Esophagus muscularis mucosa (tissue), 4 donors: ENCODE measurements at regions not wholly inside any gene's neighbourhood (a gene's known extent, or its start where the extent isn't known, plus 50 kb on each side); places are given as distances from the start of the nearest gene placed in this dataset.

Experiments used
- DNase-seq: peaks from one replicate; pipeline ENCODE4 v3.0.0-alpha.2; 2017; ENCODE audit errors: extremely low spot score
- H3K27ac ChIP-seq, 4 donors: fragments of 200-600 bp; sonication (generic); replicated peaks in 1 of 4; 1 replicate in 3 of 4; 2 replicates in 1 of 4; pipeline ENCODE4 v1.5.1; 2016 to 2019; ENCODE audit warnings: mild to moderate bottlenecking in 1 of 4
- H3K27me3 ChIP-seq, 4 donors: fragments of 200-600 bp; sonication (generic); one replicate each; pipeline versions ENCODE4 v1.5.1 to v1.6.0; 2016 to 2019
- H3K36me3 ChIP-seq, 4 donors: fragments of 200-600 bp; sonication (generic); one replicate each; pipeline ENCODE4 v1.5.1; 2016 to 2019
- H3K4me1 ChIP-seq, 4 donors: fragments of 200-600 bp; sonication (generic); one replicate each; pipeline ENCODE4 v1.5.1; 2016 to 2019
- H3K4me3 ChIP-seq, 4 donors: fragments of 200-600 bp; sonication (generic); 1 replicate in 2 of 4; 2 replicates in 2 of 4; pipeline ENCODE4 v1.5.1; 2016 to 2019; ENCODE audit warnings: mild to moderate bottlenecking in 4 of 4, moderate library complexity in 1 of 4
- H3K9me3 ChIP-seq, 4 donors: fragments of 200-600 bp; sonication (generic); 1 replicate in 3 of 4; 2 replicates in 1 of 4; pipeline ENCODE4 v1.5.1; 2016 to 2019
- CTCF ChIP-seq, 3 experiments: fragments of 200-600 bp in 2 of 3; fragments of 450-650 bp in 1 of 3; sonication (generic) in 2 of 3; IDR thresholded peaks; one replicate each; pipeline ENCODE4 v1.5.1; 2017 to 2019; ENCODE audit warnings: antibody characterized with exemption in 3 of 3, mild to moderate bottlenecking in 2 of 3, moderate library complexity in 1 of 3
- EP300 ChIP-seq: sonication (generic); formaldehyde crosslinking; IDR thresholded peaks from one replicate; pipeline ENCODE4 v1.6.1; 2017; ENCODE audit warnings: antibody characterized with exemption
- POLR2A ChIP-seq: fragments of 450-650 bp; IDR thresholded peaks from one replicate; pipeline ENCODE4 v1.6.1; 2017; ENCODE audit warnings: antibody characterized with exemption, moderate library complexity, mild to moderate bottlenecking, low read depth
- POLR2AphosphoS5 ChIP-seq, 2 donors: sonication (generic); formaldehyde crosslinking; IDR thresholded peaks; one replicate each; pipeline ENCODE4 v1.6.1; 2017; ENCODE audit warnings: antibody characterized with exemption in 2 of 2
- WGBS: methylation state at CpG from one replicate; pipeline ENCODE4 v1.1.5; 2018; 5-methylcytosine and 5-hydroxymethylcytosine counted together
- intact Hi-C: fragments of 100-400 bp; cut with DNase I; formaldehyde crosslinking; loops from one replicate; pipeline ENCODE4 v1.15.1; 2023

GRCh38 chr13:37360556-37360955 lies 238.0 kb downstream of the POSTN start:
- Histone ChIP-seq H3K36me3 (no peaks in the 10 kb centered on the region), H3K27me3 (no peaks in the 10 kb centered on the region), H3K9me3 (no peaks in the 10 kb centered on the region), H3K4me3 (no peak overlapping the region), H3K27ac (no peak overlapping the region), H3K4me1 (no peaks in the 10 kb centered on the region)
- TF ChIP-seq POLR2AphosphoS5 (IDR thresholded peaks at IDR 0.05) (no peak), EP300 (no peak), CTCF (IDR thresholded peaks at IDR 0.05) (no peak), POLR2A (no peak)
- DNase-seq = no peak
- intact Hi-C loops = no loop called here
- 54% methylated on average over 2 of the region's 2 CpGs for WGBS

- Histone ChIP-seq H3K4me1 (no peaks in the 10 kb centered on the region), H3K36me3 (no peaks in the 10 kb centered on the region), H3K4me3 (no peak overlapping the region), H3K27me3 (no peaks in the 10 kb centered on the region), H3K9me3 (no peaks in the 10 kb centered on the region), H3K27ac (no peak overlapping the region)
- no peak for TF ChIP-seq CTCF (IDR thresholded peaks at IDR 0.05)
- TF ChIP-seq POLR2AphosphoS5 (IDR thresholded peaks at IDR 0.05) = no peak
- intact Hi-C loops = no loop called here
- DNase-seq = no peak
- 78% methylated on average over 1 of the region's 1 CpG for WGBS
Measured at GRCh38 chr13:37357548-37357947, 241.0 kb downstream of the POSTN start.

GRCh38 chr13:37353911-37354310 lies 244.7 kb downstream of the POSTN start:
- Histone ChIP-seq H3K9me3 (no peaks in the 10 kb centered on the region), H3K4me3 (no peak overlapping the region), H3K4me1 (no peaks in the 10 kb centered on the region), H3K36me3 (no peaks in the 10 kb centered on the region), H3K27me3 (no peaks in the 10 kb centered on the region), H3K27ac (no peak overlapping the region)
- WGBS = 90% methylated on average over 4 of the region's 4 CpGs
- intact Hi-C loops = no loop called here
- TF ChIP-seq POLR2A (no peak), CTCF (IDR thresholded peaks at IDR 0.05) (no peak), POLR2AphosphoS5 (IDR thresholded peaks at IDR 0.05) (no peak), EP300 (no peak)
- no peak for DNase-seq

- Histone ChIP-seq H3K27me3 (no peaks in the 10 kb centered on the region), H3K4me3 (no peak overlapping the region), H3K36me3 (no peaks in the 10 kb centered on the region), H3K4me1 (no peaks in the 10 kb centered on the region), H3K9me3 (no peaks in the 10 kb centered on the region), H3K27ac (no peak overlapping the region)
- intact Hi-C loops = no loop called here
- no peak for TF ChIP-seq EP300
- no peak for TF ChIP-seq POLR2AphosphoS5 (IDR thresholded peaks at IDR 0.05)
- no peak for TF ChIP-seq CTCF (IDR thresholded peaks at IDR 0.05)
- TF ChIP-seq POLR2A = no peak
- WGBS = 83% methylated on average over 2 of the region's 2 CpGs
- DNase-seq = no peak
Measured at GRCh38 chr13:37351211-37351610, 245.7 kb upstream of the CSNK1A1L start.

- no peak for TF ChIP-seq POLR2AphosphoS5 (IDR thresholded peaks at IDR 0.05)
- no peak for TF ChIP-seq POLR2A
- TF ChIP-seq CTCF (IDR thresholded peaks at IDR 0.05) = no peak
- no peak for TF ChIP-seq EP300
- 80% methylated on average over 4 of the region's 4 CpGs for whole genome bisulfite sequencing
- H3K27me3 ChIP-seq = no peaks in the 10 kb centered on the region
- no peaks in the 10 kb centered on the region for H3K9me3 ChIP-seq
- intact Hi-C loops = no loop called here
- H3K4me3 ChIP-seq = no peak overlapping the region
- no peaks in the 10 kb centered on the region for H3K36me3 ChIP-seq
- H3K27ac ChIP-seq = no peak overlapping the region
- DNase-seq = no peak
- H3K4me1 ChIP-seq = no peaks in the 10 kb centered on the region
Measured at GRCh38 chr13:37349916-37350315, 244.5 kb upstream of the CSNK1A1L start.
